OCI-LY7 (cell line): ENCODE measurements at regions not wholly inside any gene's neighbourhood (a gene's known extent, or its start where the extent isn't known, plus 50 kb on each side); places are given as distances from the start of the nearest gene placed in this dataset.

Experiments
- CTCF ChIP-seq: fragments of 200-600 bp; sonication (generic); conservative IDR thresholded peaks from 2 replicates; pipeline ENCODE4 v1.5.1; 2014; ENCODE audit warnings: mild to moderate bottlenecking, antibody characterized with exemption, low read length, moderate library complexity, mixed read lengths
- EZH2phosphoT487 ChIP-seq: fragments of 200-600 bp; sonication (generic); IDR thresholded peaks from 2 replicates; pipeline ENCODE4 v1.6.1; 2018; ENCODE audit warnings: low read depth, borderline replicate concordance, mild to moderate bottlenecking, mixed run types, antibody characterized with exemption, low read length, moderate library complexity, mixed read lengths

GRCh38 chr12:90246688-90247087, 538.0 kb upstream of the ATP2B1 start:
- no peak for TF ChIP-seq CTCF
- TF ChIP-seq EZH2phosphoT487: no peak
